Epithelial cell of proximal tubule (primary cell): ENCODE measurements at regions not wholly inside any gene's neighbourhood (a gene's known extent, or its start where the extent isn't known, plus 50 kb on each side); places are given as distances from the start of the nearest gene placed in this dataset.
"Not testable (repeated sequence)": the region's sequence is repeated elsewhere in the genome, so short reads cannot be mapped to it uniquely, and the experiment has no call there.

Experiments used
- DNase-seq: peaks from one replicate; pipeline ENCODE4 v3.0.0-alpha.2; 2011; ENCODE audit warnings: low read depth
- H3K4me3 ChIP-seq: 2 replicates; pipeline ENCODE4 v1.5.1; 2011; ENCODE audit warnings: low read depth, mild to moderate bottlenecking, low read length
- TF ChIP-seq, protein P1 (sequence below): conservative IDR thresholded peaks from 2 replicates; pipeline ENCODE4 v1.5.1; 2012; ENCODE audit warnings: low read depth, mild to moderate bottlenecking, low read length

DNA sequence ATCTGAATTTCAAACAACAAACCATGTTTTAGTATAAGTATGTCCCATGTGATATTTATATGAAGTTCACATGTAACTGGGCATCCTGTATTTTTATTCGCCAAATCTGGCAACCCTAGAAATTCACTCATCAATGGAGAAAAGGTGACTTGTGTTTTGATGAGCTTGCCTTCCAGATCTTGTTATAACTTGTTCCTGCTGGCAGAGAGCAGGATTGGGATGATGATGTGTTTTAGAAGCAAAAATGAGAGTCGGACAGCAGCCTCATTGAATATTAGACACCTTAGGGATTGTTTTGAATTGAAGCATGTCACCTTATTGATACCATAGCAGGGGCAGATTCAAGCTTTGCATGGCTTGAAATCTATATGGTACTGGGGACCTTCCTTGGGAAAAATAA is 85.4 kb upstream of the MED13 start:
- no peak for DNase-seq
- TF ChIP-seq, protein P1, sequence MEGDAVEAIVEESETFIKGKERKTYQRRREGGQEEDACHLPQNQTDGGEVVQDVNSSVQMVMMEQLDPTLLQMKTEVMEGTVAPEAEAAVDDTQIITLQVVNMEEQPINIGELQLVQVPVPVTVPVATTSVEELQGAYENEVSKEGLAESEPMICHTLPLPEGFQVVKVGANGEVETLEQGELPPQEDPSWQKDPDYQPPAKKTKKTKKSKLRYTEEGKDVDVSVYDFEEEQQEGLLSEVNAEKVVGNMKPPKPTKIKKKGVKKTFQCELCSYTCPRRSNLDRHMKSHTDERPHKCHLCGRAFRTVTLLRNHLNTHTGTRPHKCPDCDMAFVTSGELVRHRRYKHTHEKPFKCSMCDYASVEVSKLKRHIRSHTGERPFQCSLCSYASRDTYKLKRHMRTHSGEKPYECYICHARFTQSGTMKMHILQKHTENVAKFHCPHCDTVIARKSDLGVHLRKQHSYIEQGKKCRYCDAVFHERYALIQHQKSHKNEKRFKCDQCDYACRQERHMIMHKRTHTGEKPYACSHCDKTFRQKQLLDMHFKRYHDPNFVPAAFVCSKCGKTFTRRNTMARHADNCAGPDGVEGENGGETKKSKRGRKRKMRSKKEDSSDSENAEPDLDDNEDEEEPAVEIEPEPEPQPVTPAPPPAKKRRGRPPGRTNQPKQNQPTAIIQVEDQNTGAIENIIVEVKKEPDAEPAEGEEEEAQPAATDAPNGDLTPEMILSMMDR, result no peak
- H3K4me3 ChIP-seq, result no peak overlapping the region

DNA sequence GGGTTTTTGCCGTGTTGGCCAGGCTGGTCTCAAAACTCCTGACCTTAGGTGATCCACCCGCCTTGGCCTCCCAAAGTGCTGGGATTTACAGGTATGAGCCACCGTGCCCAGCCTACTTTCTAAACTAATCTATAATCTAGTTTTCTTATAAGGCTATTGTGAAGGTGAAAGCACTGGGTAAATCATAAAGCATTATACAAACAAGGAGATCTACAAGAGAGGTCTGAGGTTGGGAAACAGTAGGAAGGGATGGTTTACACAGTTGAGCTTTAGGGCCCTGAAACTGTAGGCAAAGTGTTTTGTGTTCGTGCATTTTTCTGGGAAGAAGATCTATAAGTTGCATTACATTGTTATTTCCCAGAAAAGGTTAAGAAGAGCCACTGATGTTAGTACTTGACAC is 84.9 kb upstream of the MED13 start:
- TF ChIP-seq, protein P1, result no peak

DNA sequence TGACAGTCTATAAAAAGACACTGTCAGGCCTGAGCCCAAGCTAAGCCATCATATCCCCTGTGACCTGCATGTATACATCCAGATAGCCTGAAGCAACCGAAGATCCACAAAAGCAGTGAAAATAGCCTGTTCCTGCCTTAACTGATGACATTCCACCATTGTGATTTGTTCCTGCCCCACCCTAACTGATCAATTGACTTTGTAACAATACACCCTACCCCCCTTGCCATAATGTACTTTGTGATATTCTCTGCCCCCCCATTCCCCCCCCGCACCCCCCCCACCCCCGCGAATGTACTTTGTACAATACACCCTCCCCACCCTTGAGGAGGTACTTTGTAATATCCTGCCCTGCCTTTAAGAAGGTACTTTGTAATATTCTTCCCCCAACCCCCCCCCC is 82.2 kb upstream of the MED13 start:
- no peak overlapping the region for H3K4me3 ChIP-seq
- TF ChIP-seq, protein P1, result no peak
- DNase-seq, result no peak

More for the DNA sequence above, 84.9 kb upstream of the MED13 start:
- H3K4me3 ChIP-seq, result no peak overlapping the region
- no peak for DNase-seq

DNA sequence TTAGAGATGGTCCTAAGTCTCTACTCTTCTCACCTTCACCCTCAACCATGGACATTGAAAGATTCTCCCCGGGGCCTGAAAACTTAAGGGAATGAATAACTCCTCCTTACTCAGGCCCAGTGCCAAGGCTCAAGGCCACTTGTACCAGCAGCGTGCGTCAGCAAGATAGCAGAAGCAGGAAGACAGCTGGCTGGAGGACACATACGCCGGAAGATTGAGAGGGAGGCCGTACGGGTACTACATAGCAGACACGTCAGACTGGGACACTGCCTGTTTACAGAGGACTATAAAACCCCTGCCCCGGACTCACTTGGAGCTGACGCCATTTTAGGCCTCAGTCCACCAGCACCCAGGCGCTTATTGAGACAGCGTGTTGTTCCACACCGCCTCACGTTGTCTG is 75.8 kb upstream of the MED13 start:
- TF ChIP-seq, protein P1, result no peak
- DNase-seq, result no peak
- no peak overlapping the region for H3K4me3 ChIP-seq

DNA sequence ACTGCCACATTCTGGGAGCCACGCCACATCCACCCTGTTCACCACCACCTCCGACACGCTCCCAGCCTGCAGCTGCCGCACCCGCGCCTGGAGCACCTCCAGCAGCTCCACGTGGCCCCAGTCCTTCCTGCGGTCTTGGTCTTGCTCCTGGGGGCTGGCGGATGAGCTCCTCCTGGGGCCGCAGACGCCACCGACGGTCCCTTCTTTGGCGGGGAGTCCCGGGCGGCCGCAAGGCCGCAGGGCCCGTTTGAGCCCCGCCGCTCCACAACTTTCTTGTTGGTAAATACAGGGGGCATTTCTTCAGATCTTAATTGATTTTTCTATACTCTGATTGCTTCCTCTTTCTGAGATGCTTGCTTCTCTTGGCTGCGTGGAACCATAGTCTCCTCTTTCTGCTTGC is 75.3 kb upstream of the MED13 start:
- DNase-seq, result no peak
- no peak overlapping the region for H3K4me3 ChIP-seq
- TF ChIP-seq, protein P1, result no peak

DNA sequence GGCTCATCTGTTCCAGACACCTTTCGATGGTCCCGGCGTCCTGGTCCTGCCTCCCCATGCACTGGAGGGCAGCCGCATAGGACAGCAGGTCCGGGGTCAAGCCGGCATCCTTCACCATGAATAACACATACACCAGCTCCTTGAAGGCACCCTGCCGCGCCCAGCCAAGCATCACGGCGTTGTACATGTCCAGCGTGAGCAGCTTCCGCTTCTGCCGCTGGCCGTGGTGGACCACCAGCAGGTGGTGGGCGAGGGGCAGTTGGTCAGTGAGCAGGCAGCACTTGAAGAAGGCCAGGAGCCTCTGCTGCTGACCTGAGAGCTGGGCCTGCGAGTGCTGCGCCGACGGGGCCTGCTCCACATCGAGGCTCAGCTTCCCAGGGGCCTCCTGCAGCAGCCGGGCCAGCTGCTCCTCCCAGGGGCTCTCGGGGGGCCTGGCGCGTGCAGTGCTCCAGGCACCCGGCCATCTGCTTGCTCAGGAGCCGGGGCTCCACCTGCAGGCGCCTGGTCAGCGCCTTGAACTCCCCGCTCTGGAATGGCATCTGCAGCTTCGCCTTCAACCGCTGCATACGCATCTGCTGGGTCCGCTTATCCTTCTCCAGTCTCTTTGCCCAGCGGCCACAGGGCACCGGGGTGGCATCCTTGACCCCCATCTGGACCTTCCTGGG is 74.7 kb upstream of the MED13 start:
- H3K4me3 ChIP-seq, DNase-seq: not testable (repeated sequence)

DNA sequence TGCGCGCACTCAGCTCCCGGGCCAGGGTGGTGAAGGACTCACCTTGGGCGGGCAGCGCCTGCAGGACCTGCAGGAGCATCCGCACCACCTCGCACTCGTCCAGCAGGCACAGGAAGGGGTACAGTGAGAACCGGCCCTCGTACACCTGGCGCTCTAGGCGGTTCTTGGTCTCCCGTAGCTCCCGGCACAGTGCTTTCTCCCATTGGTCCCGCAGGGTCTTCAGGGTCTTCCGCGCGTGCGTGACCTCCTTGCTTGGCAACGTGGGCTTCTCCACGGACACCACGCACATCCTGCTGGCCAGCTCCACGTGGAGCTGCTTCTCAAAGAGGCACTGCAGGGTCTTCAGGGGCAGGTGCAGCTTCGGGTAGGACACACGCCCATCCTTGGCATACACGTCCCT is 74.1 kb upstream of the MED13 start:
- no peak for DNase-seq
- TF ChIP-seq, protein P1, result no peak

DNA sequence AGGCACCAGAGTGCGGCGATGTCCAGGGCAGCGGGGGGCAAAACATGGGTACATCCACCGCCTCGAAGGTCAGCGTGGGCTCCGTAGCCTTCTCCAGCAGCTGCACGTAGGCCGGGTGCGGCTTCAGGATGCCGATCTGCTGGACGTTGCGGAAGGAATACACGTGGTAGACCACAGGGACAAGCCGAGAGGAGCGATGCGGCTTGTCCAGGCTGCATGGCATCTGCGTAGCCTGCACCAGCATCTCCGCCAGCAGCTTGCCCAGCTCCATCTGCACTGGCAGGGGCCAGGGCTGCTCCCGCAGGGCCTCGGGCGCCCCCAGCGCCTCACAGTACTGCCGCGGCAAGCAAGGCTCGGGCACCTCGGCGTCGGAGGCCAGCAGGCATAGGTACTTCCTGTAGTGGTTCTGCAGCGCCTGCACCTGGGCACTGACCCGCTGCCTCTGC is 73.6 kb upstream of the MED13 start:
- DNase-seq, result not testable (repeated sequence)
- H3K4me3 ChIP-seq, result peak overlapping the region; percentile 6

More for the DNA sequence above, 74.1 kb upstream of the MED13 start:
- H3K4me3 ChIP-seq, result no peak overlapping the region

DNA sequence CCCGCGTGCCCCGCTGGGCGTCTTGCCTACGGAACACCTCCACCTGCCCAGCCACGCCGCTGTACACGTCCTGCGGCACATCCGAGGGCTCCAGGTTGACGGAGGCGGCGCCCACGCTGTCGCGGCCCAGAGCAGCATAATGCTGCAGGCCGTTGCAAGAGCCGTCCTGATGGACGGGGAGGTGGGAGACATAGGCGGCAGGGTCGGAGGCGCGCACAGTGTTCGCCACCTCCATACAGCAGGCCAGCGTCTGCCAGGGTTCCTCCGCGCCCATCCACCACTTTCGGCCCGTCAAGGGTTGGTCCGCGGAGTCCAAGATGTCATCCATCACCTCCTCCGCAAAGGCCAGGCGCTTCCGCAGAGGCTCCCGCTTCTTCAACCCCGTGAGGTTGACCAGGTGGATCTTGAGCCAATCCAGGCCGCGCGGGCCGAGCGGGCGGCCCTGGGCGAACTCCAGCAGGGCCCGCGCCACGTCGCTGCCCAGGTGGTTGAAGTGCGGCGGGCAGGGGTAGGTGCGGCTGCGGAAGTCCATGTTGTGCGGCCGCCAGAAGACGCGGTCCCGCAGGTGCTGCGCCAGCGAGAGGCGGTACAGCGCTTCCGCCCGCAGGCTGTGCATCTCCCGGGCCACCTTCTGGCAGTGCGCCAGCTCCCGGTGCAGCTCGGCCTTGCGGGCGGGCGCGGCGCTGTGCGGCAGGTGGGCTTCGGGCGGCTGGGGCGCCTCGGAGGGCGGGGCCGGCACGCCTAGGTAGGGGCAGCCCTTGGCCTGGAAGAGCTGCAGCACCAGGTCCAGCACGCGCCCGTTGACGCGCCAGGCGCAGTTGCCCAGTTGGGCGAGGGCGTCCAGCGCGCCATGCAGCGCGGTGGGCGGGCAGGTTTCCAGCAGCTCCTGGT is 72.9 kb upstream of the MED13 start:
- H3K4me3 ChIP-seq, result peak overlapping the region; percentile 6
- not testable (repeated sequence) for DNase-seq

DNA sequence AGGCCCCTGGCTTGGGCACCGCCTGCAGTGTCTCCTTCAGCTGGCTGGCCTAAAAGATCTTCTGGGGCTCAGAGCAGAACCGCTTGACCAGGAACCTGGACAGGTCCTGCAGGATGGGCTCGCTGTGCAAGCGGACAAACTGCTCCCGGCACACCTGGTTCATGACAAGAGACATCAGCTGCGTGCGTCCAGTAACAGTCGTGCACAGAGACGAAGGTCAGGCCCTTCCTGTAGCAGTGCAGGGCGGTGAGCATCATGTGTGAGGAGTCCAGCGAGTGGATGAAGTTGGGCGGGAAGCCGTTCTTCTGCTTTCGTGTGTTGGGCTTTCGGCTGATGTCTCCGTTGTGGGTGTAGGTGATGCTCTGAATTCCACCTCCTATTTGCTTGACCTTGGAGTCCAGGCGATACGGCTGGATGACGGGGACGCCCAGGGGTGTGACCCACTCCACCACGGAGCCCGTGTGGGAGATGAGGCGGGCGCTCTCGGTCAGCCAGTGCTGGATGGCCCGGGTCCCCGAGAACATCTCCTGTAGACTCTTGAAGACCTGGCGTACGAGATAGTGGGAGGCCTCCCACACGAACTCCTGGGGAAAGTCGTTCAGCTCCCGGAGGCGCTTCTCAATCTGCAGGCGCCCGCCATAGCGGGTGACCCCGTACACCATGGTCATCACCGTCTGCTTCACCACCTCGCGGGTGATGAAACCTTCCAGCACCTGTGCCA is 72.1 kb upstream of the MED13 start:
- not testable (repeated sequence) for H3K4me3 ChIP-seq, DNase-seq
